ENCODE measurements at regions not wholly inside any gene's neighbourhood (a gene's known extent, or its start where the extent isn't known, plus 50 kb on each side); places are given as distances from the start of the nearest gene placed in this dataset.

DNA sequence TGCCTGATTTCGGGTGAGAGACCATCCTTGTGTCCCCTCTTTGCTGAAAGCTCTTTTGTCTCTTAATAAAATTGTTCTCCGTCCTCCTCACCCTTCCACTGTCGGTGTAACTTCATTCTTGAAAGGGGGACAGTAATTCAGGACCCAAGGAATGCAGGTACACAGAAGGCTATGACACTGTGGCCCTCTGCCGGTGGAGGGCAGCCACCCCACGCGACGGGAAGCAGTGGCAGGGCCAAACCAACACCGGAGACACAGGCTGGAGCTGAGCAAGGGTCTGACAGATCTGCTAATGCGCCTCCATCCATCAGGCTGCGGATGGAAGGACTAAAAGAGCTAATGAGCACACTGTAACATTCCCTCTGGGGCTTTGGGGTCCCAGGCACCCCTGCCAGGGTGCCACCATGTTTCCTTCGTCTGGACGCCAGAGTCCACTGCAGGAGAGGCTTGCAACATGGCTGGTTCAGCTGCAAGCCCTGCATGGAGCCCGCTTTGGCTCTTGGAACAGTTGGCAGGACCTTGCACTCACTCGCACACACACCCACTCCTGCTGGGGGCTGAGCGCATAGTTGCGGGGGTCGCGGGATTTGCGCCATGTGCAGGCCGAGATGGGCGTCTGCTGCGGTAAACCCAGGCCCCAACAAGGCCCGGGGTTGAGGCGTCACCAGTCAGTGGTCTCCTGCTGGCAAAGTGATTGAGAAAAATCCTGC is 544.1 kb upstream of the CDH7 start:
- no peak for TF ChIP-seq EZH2 (IDR thresholded peaks at IDR 0.05; ENCODE audit: insufficient read depth, poor library complexity, severe bottlenecking)
- TF ChIP-seq EZH2phosphoT487 (IDR thresholded peaks at IDR 0.05; ENCODE audit: insufficient read depth, low read depth), result no peak

All from GM23248 (cell line).